GM12878 (cell line): ENCODE measurements at regions not wholly inside any gene's neighbourhood (a gene's known extent, or its start where the extent isn't known, plus 50 kb on each side); places are given as distances from the start of the nearest gene placed in this dataset.

Experiments used
- CBX5 ChIP-seq: sonication (generic); IDR thresholded peaks from 2 replicates; pipeline ENCODE4 v1.6.1; 2016; ENCODE audit warnings: low read depth, moderate library complexity, mild to moderate bottlenecking, inconsistent platforms
- CTCF ChIP-seq, 3 experiments: IDR thresholded peaks in 2 of 3; conservative IDR thresholded peaks in 1 of 3; 2 replicates each; pipeline ENCODE4 v1.5.1; 2011; ENCODE audit warnings: low read depth in 3 of 3, low read length in 3 of 3, mild to moderate bottlenecking in 3 of 3, control low read depth in 2 of 3, moderate library complexity in 2 of 3, inconsistent platforms in 1 of 3, mixed read lengths in 1 of 3; ENCODE audit not compliant: control insufficient read depth in 2 of 3, insufficient read depth in 1 of 3; ENCODE audit errors: extremely low read depth in 1 of 3
- EP300 ChIP-seq, 2 experiments: fragments of 150-350 bp in 1 of 2; IDR thresholded peaks; 2 replicates each; pipeline ENCODE4 v1.6.1; 2011 to 2012; ENCODE audit warnings: low read depth in 2 of 2, low read length in 2 of 2, borderline replicate concordance in 1 of 2, improper control_type of control experiment in 1 of 2, inconsistent platforms in 1 of 2; ENCODE audit not compliant: control insufficient read depth in 1 of 2
- FOS ChIP-seq: IDR thresholded peaks from 3 replicates; pipeline ENCODE4 v1.6.1; 2011; ENCODE audit warnings: borderline replicate concordance; ENCODE audit not compliant: insufficient read length; ENCODE audit errors: extremely low read depth
- FOXM1 ChIP-seq: IDR thresholded peaks from 2 replicates; pipeline ENCODE4 v1.6.1; 2012; ENCODE audit warnings: low read depth, mild to moderate bottlenecking, inconsistent platforms, low read length, moderate library complexity
- JUND ChIP-seq: IDR thresholded peaks from 2 replicates; pipeline ENCODE4 v1.6.1; 2012; ENCODE audit warnings: low read depth, mild to moderate bottlenecking, low read length, improper control_type of control experiment, moderate library complexity
- NBN ChIP-seq: fragments of 450-650 bp; IDR thresholded peaks from 2 replicates; pipeline ENCODE4 v1.6.1; 2016
- RELA ChIP-seq: fragments of 450-650 bp; IDR thresholded peaks from 2 replicates; pipeline ENCODE4 v1.8.0; 2014; ENCODE audit warnings: borderline replicate concordance; ENCODE audit not compliant: partially characterized antibody
- YY1 ChIP-seq: IDR thresholded peaks from 2 replicates; pipeline ENCODE4 v1.6.1; 2011; ENCODE audit warnings: low read depth, mild to moderate bottlenecking, low read length
- ZBTB11 ChIP-seq: fragments of 450-650 bp; formaldehyde crosslinking; IDR thresholded peaks from 2 replicates; pipeline ENCODE4 v1.5.0; 2022; ENCODE audit warnings: mild to moderate bottlenecking, missing genetic modification characterization
- ZNF217 ChIP-seq: fragments of 450-650 bp; IDR thresholded peaks from 2 replicates; pipeline ENCODE4 v1.6.1; 2017; ENCODE audit warnings: antibody characterized with exemption, mild to moderate bottlenecking
- TF ChIP-seq, protein P1 (sequence below): fragments of 450-650 bp; IDR thresholded peaks from 2 replicates; pipeline ENCODE4 v1.6.1; 2017; ENCODE audit warnings: mild to moderate bottlenecking, moderate library complexity

- TF ChIP-seq JUND (no peak), CTCF (IDR thresholded peaks at IDR 0.05 in 2 of 3, conservative IDR thresholded peaks at IDR 0.05 in 1 of 3; ENCODE audit: control insufficient read depth in 2 of 3, extremely low read depth in 1 of 3, insufficient read depth in 1 of 3, low read depth in 3 of 3, low read length in 3 of 3) (no peak), NBN (no peak), FOS (no peak), CBX5 (no peak), EP300 (IDR thresholded peaks at IDR 0.05; ENCODE audit: borderline replicate concordance in 1 of 2, control insufficient read depth in 1 of 2, low read depth in 2 of 2, low read length in 2 of 2) (no peak), FOXM1 (no peak), YY1 (no peak), ZNF217 (no peak), RELA (no peak), ZBTB11 (CRISPR knock-in tag) (no peak)
- TF ChIP-seq, protein P1, sequence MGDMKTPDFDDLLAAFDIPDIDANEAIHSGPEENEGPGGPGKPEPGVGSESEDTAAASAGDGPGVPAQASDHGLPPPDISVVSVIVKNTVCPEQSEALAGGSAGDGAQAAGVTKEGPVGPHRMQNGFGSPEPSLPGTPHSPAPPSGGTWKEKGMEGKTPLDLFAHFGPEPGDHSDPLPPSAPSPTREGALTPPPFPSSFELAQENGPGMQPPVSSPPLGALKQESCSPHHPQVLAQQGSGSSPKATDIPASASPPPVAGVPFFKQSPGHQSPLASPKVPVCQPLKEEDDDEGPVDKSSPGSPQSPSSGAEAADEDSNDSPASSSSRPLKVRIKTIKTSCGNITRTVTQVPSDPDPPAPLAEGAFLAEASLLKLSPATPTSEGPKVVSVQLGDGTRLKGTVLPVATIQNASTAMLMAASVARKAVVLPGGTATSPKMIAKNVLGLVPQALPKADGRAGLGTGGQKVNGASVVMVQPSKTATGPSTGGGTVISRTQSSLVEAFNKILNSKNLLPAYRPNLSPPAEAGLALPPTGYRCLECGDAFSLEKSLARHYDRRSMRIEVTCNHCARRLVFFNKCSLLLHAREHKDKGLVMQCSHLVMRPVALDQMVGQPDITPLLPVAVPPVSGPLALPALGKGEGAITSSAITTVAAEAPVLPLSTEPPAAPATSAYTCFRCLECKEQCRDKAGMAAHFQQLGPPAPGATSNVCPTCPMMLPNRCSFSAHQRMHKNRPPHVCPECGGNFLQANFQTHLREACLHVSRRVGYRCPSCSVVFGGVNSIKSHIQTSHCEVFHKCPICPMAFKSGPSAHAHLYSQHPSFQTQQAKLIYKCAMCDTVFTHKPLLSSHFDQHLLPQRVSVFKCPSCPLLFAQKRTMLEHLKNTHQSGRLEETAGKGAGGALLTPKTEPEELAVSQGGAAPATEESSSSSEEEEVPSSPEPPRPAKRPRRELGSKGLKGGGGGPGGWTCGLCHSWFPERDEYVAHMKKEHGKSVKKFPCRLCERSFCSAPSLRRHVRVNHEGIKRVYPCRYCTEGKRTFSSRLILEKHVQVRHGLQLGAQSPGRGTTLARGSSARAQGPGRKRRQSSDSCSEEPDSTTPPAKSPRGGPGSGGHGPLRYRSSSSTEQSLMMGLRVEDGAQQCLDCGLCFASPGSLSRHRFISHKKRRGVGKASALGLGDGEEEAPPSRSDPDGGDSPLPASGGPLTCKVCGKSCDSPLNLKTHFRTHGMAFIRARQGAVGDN: no peak
Measured at GRCh38 chr2:45153121-45153520, 143.9 kb upstream of the SIX2 start.
